Iris pigment epithelial cell (primary cell): ENCODE measurements at regions not wholly inside any gene's neighbourhood (a gene's known extent, or its start where the extent isn't known, plus 50 kb on each side); places are given as distances from the start of the nearest gene placed in this dataset.
"Not testable (repeated sequence)": the region's sequence is repeated elsewhere in the genome, so short reads cannot be mapped to it uniquely, and the experiment has no call there.

Experiments used
- DNase-seq: peaks from one replicate; pipeline ENCODE4 v3.0.0-alpha.2; 2011; ENCODE audit warnings: low read depth

DNA sequence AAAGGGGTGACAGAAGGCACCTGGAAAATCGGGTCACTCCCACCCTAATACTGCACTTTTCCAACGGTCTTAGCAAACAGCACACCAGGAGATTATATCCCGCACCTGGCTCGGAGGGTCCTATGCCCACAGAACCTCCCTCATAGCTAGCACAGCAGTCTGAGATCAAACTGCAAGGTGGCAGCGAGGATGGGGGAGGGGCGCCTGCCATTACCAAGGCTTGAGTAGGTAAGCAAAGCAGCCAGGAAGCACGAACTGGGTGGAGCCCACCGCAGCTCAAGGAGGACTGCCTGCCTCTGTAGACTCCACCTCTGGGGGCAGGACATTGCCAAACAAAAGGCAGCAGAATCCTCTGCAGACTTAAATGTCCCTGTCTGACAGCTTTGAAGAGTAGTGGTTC lies 101.8 kb downstream of the TBX20 start:
- not testable (repeated sequence) for DNase-seq

DNA sequence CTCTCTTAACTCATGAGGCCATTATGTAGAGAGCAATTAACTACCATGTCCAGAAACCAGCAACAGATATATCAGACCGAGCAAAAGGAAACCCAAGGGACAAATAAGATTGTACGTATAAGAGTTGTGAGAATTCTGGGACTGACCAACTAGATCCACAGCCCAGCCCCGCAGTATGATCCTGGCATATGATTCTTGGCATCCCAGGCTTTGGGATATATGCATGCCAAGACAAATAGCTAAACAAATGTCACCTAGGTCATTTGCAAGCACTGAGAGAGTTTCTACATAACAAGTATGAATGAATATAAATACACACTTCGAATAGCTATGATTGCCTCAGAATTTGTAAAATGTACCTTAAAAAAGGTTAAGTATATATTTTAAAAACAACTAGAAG lies 105.9 kb downstream of the TBX20 start:
- not testable (repeated sequence) for DNase-seq

DNA sequence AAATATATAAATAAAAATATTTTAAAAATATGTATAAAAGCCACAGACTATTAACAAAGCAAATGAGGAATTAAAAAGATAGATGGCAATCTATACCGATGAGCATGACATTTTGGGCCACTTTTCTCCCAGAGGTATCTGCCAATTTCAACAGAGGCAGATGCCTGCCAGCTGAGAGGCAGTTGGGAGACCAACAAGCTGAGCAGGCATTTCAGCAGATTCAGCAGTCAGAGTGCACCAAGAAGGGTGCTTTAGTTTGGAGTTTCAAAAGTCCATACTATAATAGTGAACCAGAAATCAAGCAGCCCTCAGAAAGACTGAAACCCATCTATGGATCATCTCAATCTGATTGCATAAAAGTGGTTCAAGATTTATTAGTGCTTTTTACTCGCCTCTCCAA lies 104.8 kb upstream of the DPY19L1 start:
- not testable (repeated sequence) for DNase-seq

DNA sequence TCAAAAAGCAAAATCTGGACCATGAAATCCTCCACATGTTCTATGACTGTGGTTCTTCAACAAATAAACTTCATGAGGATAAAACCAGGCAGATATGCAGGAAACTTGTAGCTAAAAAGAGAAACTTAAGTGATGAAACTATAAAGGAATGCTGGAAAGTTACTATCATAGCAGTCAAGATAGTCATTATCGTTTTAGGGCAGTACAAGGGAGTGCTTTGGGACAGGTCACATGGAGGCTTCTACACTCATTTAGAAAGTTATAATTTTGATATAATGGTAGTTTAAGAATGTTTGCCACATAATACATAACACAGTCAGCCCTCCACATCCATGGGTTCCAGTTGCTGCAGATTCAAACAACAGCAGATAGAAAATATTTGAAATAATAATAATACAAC lies 102.0 kb upstream of the DPY19L1 start:
- not testable (repeated sequence) for DNase-seq

DNA sequence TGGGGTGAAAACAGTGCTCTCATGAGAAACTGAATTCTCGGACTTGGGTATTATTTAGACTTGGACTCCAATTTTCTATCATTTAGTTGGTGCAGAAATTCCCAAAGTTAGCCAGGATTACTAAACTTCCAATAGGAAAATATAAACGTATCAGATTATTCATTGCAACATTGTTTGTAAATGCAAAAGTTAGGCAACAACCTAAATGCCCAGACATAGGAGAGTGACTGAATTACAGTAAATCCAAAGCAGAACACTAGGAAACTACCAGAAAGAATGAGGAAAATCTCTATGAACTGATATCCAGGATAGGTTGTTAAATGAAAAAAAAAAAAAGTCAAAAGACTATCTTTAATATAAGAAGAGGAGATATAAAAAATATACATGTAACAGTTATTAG lies 96.2 kb upstream of the DPY19L1 start:
- DNase-seq = not testable (repeated sequence)

DNA sequence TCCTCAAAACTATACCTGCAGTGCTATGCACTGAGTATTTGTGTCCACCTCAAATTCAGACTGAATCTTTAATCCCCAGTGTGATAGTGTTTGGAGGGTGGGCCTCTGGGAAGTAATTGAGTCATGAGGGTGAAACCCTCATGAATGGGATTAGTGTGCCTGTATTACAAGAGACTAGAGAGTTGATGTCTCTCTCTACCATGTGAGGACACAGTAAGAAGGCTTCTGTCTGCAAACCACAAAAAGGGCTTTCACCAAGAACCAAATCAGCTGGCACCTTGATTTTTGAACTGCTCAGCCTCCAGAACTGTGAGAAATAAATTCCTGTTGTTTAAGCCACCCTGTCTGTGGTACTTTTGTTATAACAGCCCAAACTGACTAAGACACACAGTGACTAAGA lies 95.7 kb upstream of the DPY19L1 start:
- DNase-seq = not testable (repeated sequence)

DNA sequence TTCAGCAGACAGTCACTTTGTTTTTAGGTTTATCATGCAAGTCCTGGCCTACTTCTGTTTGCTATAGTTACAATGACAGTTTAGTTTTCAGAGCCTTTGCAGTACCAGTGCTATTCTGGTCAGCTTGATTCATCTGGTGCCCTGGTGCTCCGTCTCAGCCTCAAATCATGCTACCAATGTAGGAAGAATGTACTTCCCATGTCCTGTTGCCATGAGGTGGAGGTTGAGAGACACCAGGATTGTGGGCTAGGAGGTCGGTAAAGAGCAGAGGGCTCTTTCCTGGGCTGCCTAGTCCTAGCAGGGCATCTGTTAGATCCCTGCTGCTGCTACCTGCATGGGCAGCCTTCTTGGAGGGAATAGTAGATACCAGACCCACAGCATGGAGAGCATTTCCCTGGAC lies 91.4 kb upstream of the DPY19L1 start:
- DNase-seq = not testable (repeated sequence)

DNA sequence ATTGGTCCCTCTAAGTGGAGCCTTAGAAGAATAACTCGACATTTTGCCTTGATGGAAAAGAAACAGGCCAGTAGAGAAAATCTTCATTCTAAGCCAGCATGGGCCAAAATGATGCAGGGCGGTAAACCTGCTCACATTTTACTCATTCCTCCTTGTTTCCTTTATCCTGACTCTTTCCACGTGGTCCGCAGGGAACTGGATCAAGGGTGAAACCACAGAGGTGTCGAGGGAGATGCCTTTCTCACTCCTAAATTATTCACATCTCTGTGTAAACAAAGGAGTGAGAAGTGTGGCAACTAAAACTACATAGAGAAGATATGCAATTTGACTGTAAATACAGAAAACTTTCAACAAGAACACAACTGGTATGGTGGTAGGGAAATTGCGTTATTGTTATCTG lies 81.2 kb upstream of the DPY19L1 start:
- DNase-seq = peak; percentile 0

DNA sequence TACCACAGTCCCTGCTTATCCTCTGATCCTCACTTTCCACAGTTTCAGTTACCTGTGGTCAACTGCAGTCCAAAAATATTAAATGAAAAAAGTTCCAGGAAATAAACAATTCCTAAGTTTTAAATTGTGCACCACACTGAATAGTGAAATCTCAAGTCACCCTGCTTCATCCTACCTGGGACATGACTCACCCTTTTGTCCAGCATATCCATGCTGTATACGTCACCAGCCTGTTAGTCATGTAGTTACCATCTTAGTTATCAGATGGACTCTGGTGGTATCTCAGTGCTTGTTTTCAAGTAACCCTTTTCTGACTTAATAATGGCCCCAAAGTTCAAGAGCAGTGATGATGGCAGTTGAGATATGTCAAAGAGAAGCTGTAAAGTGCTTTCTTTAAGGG lies 69.4 kb upstream of the DPY19L1 start:
- peak; percentile 20 for DNase-seq

DNA sequence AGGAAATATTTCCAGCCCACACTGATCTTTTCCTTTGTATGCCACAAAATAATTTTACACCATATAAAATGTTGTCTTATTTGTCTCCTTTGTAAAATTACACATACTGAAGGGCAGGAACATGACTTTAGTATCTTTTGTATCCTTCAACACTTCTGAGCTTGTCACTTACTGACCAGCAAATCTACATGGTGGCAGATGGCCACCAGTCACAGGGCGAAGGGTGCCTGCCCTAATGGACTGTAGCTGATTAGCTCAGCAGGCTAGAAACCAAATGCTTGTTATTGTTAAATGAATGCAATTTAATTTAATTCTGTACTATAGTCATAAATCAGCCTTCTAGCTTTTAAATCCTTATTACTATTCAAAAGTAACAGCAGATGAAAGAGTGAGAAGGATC lies 68.2 kb upstream of the DPY19L1 start:
- not testable (repeated sequence) for DNase-seq

DNA sequence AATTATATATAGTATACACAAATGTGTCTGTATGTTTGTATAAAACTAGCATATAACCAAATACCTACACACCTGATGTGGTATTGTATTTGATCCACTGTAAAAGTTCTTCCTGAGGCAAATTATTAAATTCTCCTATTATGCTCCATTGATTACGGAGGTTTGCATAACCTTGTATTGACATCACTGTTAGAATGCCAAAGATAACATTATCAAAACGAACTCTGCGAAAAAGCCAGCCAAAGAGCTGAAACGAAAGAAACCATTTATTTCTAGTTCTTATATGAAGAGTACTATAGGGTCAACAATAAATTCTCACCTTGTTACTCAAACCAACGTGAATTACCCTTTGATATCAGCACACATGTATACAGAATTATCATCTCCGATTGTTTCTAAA lies 65.6 kb upstream of the DPY19L1 start:
- not testable (repeated sequence) for DNase-seq

DNA sequence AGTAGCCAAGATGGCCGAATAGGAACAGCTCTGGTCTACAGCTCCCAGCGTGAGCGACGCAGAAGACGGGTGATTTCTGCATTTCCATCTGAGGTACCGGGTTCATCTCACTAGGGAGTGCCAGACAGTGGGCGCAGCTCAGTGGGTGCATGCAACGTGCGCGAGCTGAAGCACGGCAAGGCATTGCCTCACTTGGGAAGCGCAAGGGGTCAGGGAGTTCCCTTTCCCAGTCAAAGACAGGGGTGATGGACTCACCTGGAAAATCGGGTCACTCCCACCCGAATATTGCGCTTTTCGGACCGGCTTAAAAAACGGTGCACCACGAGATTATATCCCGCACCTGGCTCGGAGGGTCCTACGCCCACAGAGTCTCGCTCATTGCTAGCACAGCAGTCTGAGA lies 55.7 kb upstream of the DPY19L1 start:
- DNase-seq = not testable (repeated sequence)
